GM19238 (cell line): ENCODE measurements at regions not wholly inside any gene's neighbourhood (a gene's known extent, or its start where the extent isn't known, plus 50 kb on each side); places are given as distances from the start of the nearest gene placed in this dataset.

Experiments used
- DNase-seq: peaks from one replicate; pipeline ENCODE4 v3.0.0; 2011; ENCODE audit warnings: low spot score; ENCODE audit not compliant: insufficient read length

DNA sequence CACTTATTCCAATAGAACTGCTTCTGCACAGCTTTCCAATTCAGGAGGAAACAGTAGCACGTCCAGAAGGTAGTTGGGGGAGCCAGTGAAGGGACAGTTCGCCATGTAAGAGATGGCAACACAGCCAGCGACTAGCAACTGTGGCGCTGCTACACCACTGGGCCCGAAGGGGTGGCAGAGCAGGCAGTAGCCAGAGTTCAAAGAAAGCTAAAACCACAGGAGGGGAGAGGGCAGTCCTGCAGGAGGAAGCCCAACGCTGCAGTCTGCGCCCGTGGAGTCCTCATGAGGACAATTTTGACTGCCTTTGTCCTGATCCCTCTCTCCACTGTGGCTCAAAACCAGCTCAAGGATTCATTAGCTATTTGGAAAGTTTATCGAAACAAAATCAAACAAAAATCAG lies 591.2 kb downstream of the VRK1 start:
- no peak for DNase-seq

DNA sequence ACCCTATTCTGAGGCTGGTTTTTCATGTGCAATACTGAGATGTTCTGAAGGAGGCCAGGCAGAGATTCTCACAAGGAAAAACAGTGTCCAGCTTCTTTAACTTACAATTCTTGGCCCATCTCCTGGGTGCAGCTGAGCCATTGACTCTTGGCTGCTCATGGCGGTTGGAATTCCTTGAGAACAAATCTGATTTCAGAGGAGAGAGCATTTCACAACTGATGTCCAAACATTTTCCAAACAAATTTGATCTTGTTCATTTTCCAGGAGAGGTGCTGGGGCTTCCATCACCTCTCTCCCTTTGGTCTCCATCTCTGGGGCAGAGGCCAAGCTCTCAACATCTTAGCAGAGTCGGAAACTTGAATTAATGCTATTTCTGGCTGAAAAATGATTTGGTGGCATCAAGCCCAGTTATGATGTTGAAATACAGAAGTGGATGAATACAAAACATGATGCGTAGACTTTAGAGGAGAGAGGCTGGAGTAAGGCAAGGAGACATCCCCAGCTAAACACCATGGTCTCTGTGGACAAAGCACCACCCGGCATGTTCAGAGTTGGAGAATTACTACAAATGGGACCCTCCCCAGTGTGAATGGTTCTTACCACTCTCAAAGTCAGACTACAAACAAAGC lies 593.0 kb downstream of the VRK1 start:
- DNase-seq: no peak

DNA sequence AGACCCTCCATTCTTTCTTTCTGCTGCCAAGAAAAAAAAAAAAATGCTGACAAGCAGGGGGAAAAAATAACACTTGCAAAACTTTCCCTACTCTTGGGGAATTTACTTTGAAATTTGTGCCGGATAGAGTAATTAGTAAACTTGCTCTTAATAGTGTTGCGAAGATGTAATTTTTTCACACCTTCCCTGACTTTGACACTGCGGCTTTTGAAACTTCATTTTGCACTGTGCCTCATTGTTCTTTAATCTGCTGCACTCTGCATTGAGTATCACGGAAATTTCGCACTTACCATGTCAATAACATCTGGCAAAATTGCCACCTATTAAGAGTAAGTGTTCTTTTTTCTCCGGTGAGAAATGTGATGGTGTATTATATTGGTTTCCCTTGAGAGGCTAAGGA lies 596.1 kb downstream of the VRK1 start:
- no peak for DNase-seq

DNA sequence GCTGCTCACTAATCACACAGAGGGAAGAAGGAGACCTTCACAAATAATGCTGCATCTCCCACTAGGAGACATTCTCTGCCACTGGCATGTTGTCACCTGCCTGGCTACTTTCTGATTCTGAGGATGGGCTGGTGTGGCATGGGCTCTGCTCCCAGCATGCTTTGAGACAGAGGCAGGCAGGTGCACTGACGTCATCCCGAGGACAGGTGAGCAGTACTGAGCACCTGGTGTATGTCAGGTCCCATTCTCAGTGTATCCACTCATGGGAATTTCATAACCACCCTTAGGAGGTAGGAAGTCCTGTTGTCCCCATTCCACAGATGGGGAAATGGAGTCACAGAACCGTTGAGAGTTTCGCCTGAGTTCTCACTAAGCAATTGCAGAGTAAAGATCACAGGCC lies 597.9 kb downstream of the VRK1 start:
- no peak for DNase-seq

DNA sequence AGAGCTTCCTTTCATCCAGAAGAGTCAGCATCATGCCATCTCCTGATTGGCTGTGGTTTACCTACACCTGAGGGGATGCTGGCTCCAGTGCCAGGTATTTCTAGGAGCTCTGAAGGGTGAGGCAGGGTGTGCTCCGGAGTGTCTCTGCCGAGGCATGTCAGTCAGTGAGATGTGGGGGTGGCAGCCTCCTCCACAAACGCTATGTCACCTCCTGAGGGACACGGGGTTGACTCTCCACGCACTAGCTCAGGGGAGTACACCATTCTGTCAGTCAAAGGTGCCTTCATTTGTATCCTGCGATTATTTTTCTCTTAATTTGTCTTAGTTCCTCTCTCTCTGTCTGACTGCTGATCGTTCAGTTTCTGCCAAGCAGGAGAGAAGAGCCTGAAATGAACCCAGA lies 604.5 kb downstream of the VRK1 start:
- DNase-seq: no peak

DNA sequence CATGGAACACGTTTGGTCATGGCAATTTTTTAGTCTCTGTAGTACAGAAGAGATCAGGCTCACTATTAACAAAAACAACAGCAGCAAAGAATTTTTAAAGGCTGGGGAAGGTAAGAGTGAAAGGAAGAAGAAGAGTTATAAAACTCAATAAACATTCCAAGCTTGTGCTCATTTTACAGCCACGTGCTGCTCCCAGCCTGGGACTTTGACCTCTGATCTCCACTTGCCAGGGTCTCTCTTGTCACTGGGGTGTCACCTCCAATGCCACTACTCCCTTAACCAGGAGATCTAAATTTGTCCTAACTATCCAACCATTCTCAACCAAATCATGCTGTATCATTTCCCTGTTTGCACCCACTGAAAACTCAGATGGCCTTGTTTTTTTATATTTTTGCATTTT lies 605.1 kb downstream of the VRK1 start:
- DNase-seq: no peak

DNA sequence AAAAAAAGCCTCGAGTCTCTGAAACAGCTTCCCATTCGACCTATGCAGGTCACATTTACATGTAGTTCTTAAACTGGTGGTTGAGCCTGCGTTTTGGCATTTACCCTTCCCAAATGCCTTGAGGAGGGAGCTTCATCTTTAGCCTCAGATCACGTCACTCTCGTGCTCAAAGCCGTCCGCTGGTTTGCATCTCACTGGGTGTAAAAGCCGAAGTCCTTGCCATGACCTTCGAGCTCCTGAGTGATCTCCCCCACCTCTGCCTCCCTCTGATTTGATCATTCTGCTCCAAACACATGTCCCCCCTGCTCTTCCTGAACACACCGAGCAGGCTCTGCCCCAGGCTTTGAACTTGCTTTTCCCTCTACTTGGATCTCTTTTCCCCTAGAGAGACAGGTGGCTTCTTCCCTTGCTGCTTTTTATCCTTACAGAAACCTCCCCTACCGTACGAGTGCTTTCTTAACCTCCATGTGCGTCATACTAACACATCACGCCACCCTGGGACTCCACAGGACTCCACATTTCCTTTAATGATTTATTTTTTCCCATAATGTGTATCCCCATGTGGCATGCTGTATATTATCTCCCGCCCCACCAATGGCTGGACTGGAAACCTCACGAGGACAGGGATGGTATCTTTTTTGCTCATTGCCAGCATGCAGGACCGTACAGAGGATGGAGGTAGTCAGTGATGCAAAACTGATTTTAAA lies 610.7 kb downstream of the VRK1 start:
- no peak for DNase-seq

DNA sequence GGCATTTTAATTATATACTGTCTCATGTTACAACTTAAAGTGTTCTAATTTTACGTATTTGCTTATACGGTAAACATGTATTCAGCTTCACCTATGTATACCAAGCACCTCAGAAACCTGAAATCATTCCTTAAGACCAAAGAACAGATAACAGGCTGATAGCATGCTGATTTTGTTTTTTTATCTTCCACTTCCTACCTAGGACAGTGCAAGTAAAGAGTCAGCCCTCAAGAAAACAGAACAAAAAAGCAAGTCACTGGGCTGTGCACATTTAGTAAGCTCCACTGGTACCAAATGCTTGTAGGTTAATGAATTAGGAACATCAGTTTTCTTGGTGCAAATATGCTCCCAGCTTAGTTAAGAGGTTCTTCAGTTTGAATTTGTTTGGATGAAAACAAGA lies 611.3 kb downstream of the VRK1 start:
- DNase-seq: no peak

DNA sequence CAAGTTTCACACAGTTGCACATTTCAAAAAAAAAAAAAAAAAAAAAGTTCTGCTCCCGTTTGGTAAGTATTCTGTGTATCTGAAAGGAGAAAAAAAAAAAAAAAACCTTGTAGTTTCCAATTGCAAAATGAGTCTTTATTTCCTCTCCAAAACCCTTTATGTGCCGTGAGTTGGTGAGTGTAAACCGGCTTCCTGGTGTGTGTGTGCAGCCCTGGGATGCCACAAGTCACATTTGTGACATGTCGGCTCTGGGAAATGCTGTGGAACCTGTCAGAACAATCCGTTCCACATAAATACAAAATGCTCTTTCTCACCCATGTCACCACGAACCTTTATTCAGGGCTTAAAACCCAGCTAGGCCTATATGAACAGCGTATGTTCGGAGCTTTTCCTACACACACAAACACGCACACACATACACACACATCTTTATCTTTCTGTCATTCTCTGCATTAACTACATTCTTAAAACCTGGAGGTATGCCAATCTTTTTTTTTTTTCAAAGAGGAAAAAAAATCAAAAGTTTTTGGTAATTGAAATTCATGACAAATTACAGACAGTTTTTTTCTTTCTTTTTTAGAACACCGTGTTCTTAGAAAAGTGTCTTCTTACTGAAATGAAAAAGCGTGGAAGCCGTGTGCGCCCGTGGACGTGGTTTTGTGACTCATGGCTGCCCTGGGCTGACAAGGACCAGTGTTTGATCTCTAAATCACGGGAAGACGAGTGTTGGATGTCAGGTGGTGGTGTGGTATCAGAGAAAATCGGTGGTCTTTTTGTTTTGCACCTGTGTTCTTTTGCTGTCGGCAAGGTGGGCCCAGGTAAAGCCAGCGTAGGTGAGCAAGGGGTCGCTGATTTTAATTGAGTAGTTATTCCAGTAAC lies 612.0 kb downstream of the VRK1 start:
- DNase-seq: no peak

DNA sequence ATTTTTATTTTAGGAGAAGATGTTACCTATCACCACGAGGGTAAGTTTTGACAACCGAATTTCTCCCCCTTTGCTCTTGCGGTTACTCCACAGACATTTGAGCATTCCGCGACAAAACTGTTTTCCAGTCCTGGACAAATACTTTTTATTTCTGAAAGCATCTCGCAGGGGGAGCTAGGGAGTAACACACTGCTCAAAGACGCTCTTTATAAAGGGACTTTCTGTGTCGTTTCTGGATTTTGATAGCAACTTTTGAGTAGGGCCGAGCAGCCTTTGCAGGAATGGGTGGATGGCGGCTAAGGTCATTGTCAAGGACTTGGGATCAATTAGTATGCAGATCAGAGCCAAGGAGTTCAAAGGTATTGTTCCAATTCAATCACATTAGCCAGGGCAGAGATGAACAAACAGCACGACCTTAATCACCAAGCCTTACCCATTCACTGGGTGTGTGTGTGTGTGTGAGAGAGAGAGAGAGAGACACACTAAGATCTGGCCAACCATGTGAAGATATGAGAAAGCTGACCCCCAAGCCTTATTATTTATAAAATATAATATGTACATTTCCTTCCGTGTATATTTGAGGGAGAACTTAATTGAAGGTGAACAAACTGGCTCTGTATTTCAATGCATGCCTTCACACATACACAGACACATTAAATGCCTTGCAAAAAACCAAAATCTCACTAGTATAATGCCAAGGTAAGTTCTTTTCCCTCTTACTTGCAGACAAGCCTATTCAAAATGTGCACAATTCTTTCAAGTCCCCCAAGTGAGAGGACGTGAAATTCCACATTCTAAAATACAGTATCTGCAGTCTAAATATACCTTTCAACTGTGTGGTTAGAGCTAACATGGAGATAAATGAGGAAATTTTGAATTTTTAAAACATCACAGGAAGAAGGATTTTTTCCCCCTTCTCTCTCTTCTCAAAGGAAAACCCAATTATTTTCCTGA lies 613.8 kb downstream of the VRK1 start:
- DNase-seq: no peak

DNA sequence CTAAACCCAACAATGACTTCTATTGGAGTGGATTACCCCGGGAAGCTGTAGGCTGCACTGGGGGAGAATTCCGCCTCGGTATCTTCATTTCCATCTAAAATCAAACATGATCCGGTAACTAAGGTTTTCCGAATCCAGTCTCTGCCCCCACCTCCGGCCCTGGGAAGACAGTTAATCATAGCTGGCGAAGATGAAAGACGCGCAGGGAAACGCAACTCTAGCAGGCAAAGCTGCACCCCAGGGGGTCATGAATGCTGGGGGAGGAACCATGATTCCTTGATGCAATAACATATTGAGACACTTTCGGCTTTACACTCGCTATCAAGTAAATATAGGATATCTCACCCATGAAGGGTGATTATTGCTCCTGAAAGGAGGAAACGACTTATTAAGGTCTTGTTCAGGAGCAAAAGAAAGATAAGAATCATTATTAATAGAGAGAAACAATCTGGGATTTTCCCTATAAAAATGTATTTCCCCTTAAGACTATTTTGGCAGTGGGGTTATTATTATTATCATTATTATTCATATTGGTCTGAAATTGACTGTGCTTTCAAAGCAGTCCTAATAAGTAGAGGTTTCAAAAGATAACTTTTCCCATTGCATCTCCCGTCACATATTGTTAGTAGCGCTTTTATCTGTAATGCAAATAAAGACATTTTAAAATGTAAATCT lies 614.9 kb downstream of the VRK1 start:
- no peak for DNase-seq

DNA sequence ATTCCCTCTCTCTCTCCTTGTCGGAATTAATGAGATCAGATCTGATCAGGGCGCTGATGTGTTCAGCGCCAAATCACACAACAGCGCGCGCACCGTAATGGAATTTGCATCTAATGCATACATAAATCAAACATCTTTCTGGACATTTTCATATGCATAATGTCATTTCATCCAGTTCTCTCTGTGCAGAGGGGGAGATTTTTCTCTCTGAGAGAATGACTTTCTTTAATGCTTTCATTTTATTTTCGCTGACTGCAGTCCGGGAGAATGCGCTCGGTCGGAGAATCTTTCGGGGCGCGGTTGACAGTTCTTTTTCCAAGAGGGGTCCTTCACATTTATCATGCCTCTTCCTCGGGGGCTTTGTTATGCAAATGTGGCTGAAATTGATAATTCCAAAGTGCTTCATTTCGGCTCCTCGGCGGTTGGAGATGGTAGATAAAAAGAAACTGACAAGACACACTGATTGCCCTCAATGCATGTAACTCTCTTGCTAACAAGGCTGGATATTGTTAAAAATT lies 615.9 kb downstream of the VRK1 start:
- no peak for DNase-seq

DNA sequence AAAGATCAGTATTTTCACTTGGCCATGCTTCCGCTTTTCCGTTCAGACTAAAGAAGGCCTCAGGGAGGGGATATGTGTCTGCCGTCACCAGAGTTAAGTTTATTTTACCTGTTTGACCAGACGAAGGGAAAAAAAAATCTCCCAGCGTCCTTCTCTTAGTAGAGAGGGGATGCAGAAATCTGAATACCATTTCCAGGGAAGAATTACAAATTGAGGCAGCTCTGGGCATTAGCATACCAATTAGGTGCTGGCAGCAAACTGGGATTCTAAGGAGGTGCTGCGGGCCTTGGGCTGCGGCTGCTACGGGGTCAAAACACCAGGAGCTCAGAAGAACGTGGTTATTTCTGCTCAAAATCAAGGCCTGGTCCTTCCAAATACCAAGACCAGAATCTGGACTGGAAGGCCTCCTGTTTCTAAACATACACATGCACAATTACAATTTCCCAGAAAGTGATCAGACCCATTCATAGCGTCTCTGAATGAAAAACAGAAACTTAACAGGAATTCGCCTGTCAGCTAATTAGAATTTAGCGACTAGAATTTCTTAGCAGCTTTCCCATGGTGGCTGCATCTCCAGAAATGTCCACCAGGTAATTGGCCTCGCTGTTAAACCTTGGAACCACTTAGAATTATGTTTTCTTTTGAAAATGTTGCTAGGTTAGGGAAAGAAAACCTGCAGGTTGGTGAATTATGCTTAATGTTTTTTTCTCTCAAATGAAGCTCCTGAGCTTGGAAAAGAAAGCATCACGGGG lies 617.0 kb downstream of the VRK1 start:
- no peak for DNase-seq

DNA sequence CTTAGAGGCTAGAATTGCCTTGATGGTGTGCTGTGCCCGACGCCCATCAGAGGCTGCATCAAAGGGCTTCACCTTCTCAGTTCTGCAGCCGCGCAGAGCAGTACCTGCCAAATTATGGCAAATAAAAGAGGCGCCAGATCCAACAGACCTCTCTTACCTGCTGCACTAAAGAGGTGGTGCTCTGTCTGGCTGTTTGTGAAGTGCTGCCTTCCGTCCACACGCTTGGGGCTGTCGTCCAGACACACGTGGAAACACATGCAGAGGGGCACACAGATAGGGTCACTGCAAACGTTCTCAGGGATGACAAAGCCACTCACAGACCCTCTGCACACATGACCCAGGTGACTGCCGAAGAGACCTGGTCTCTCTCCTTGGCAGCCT lies 617.5 kb downstream of the VRK1 start:
- DNase-seq: no peak

DNA sequence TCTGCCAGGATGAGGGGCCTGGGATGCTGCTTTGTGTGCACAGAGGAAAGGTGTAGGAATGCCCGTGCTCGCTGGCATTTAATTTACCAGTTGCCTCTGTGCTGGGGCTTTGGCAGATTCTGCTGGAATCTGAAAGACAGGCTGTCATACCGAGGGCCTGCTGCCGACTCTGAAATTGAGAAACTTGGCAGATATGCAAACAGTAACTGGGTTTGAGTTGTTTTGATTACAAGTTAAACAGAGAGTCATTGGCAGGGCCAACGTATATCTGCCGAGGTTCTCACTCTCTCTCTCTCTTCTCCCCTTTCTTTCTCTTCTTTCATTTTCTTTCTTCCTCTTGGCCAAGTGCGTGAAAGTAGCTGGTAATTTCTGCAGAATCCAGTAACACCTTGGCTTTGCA lies 618.7 kb downstream of the VRK1 start:
- no peak for DNase-seq

DNA sequence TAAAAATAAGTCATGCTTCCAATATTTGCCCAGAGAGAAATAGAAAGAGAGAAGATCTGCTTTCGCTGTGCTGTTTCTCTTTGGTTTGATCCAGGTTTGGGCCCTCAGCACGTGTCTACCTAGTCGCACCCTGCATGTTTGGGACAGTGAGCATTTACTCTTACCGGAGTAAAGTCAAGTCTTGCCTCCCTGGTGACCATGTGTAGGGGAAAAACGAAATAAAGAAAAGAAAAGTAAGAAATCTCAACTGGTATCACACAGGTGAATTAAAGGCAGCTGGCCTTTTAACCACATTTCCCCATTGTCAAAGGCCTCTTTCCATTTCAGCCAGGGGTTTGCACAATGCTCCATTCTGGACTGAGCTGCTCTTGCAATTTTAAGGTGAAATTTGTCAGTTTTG lies 619.4 kb downstream of the VRK1 start:
- DNase-seq: no peak

DNA sequence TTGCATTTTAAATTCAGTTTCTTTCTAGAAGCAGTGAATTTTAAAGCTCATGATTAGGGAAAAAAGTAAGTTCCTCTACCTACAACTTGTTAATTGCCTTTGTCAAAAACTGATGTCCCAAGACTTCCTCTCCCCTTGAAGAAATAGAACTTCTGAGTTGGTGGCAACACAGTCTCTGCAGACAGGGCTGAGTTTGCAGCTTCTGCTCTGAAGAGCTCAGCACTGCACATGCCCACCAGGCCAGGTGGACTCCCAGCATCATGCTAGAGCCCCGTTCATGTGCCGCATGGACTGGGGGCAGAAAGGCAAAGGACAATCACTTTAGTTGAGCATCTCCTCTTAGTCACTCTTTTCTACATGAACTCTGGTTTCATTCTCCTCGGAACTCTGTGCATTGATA lies 620.1 kb downstream of the VRK1 start:
- DNase-seq: no peak

DNA sequence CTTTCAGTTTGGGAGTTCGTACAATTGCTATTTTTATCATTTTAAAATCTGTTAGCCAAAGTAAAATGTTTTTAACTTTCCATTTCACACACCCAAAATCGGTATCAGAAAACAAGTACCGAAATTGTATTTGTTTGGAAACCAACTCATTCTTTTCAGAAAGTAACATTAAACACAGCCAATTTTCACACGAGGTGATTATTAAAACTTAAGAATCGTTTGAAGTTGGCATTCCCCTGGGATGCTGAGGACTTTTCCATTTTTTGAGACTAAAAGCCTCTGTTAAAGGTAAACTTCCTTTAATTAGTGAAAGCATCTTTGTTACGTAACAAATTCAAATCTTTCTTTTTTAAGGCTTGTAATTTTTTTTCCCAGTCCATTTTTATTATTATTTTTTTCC lies 623.0 kb downstream of the VRK1 start:
- DNase-seq: no peak

DNA sequence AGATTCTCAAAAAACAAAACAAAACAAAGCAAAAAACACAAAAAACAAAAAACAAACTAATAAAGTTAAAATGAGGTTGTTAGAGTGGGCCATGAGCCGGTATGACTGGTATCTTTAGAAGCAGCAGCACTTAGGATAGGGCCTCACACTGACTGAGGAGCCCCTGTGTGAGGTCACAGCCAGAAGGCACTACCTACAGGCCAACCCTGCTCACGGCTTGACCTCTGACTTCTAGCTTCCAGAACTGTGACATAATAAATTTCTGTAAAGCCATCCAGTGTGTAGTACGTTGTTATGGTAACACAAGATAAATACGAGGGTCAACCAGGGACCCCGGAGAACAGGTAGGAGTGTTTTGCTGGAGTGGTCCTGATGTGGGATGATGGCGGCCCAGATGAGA lies 629.6 kb downstream of the VRK1 start:
- no peak for DNase-seq
